ENCODE measurements at regions not wholly inside any gene's neighbourhood (a gene's known extent, or its start where the extent isn't known, plus 50 kb on each side); places are given as distances from the start of the nearest gene placed in this dataset.

- Histone ChIP-seq H3K9ac (ENCODE audit: low read length) (no peak overlapping the region), H3K4me3 (ENCODE audit: low read length) (no peak overlapping the region), H3K9me3 (replicated peaks; ENCODE audit: insufficient read depth, low read length) (no peaks in the 10 kb centered on the region), H3K9me2 (replicated peaks; ENCODE audit: insufficient read depth, low read length) (no peaks in the 10 kb centered on the region), H3K36me3 (replicated peaks; ENCODE audit: insufficient read depth, low read length) (no peaks in the 10 kb centered on the region), H2AFZ (ENCODE audit: low read length) (no peak overlapping the region), H4K20me1 (ENCODE audit: insufficient read depth, low read length) (no peaks in the 10 kb centered on the region), H3K27ac (ENCODE audit: low read length) (no peak overlapping the region), H3K4me1 (ENCODE audit: low read length) (no peaks in the 10 kb centered on the region), H3K27me3 (replicated peaks; ENCODE audit: insufficient read depth, low read length) (no peaks in the 10 kb centered on the region), H3F3A (ENCODE audit: insufficient read depth, low read length) (no peaks in the 10 kb centered on the region), H3K79me2 (ENCODE audit: low read length) (no peaks in the 10 kb centered on the region), H3K4me2 (ENCODE audit: low read depth, low read length) (no peak overlapping the region)
- no peak for DNase-seq
- no peak for TF ChIP-seq EZH2 (optimal IDR thresholded peaks at IDR 0.05; ENCODE audit: low read depth, low read length)
- no peak for TF ChIP-seq EZH2phosphoT487 (IDR thresholded peaks at IDR 0.05; ENCODE audit: low read length)
- TF ChIP-seq, protein P1, sequence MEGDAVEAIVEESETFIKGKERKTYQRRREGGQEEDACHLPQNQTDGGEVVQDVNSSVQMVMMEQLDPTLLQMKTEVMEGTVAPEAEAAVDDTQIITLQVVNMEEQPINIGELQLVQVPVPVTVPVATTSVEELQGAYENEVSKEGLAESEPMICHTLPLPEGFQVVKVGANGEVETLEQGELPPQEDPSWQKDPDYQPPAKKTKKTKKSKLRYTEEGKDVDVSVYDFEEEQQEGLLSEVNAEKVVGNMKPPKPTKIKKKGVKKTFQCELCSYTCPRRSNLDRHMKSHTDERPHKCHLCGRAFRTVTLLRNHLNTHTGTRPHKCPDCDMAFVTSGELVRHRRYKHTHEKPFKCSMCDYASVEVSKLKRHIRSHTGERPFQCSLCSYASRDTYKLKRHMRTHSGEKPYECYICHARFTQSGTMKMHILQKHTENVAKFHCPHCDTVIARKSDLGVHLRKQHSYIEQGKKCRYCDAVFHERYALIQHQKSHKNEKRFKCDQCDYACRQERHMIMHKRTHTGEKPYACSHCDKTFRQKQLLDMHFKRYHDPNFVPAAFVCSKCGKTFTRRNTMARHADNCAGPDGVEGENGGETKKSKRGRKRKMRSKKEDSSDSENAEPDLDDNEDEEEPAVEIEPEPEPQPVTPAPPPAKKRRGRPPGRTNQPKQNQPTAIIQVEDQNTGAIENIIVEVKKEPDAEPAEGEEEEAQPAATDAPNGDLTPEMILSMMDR (IDR thresholded peaks at IDR 0.05; ENCODE audit: low read length), result no peak
Observed at GRCh38 chr4:160399826-160400225, 1296.9 kb downstream of the RAPGEF2 start.

DNA sequence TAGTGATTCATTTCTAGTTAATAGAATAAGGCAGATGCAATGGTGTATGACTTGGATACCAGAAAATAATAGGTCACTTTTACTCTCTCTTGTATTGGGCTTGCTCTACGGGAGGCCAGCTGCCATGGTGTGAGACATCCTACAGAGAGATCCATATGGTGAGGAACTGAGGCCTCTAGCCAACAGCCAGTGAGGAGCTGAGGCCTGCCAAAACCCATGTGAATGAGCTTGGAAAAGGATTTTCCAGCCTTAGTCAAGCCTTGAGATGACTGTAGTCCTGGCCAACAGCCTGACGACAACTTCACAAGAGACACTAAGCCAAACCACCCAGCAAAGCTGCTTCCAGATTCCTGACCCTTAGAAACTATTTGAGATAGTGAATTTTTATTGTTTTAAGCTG lies 1300.2 kb downstream of the RAPGEF2 start:
- no peak for DNase-seq
- Histone ChIP-seq H3K9me2 (replicated peaks; ENCODE audit: insufficient read depth, low read length) (no peaks in the 10 kb centered on the region), H3K4me3 (ENCODE audit: low read length) (no peak overlapping the region), H4K20me1 (ENCODE audit: insufficient read depth, low read length) (no peaks in the 10 kb centered on the region), H3K79me2 (ENCODE audit: low read length) (no peaks in the 10 kb centered on the region), H2AFZ (ENCODE audit: low read length) (no peak overlapping the region), H3F3A (ENCODE audit: insufficient read depth, low read length) (no peaks in the 10 kb centered on the region), H3K9ac (ENCODE audit: low read length) (no peak overlapping the region), H3K4me1 (ENCODE audit: low read length) (no peaks in the 10 kb centered on the region), H3K9me3 (replicated peaks; ENCODE audit: insufficient read depth, low read length) (no peaks in the 10 kb centered on the region), H3K36me3 (replicated peaks; ENCODE audit: insufficient read depth, low read length) (no peaks in the 10 kb centered on the region), H3K4me2 (ENCODE audit: low read depth, low read length) (no peak overlapping the region), H3K27ac (ENCODE audit: low read length) (no peak overlapping the region), H3K27me3 (replicated peaks; ENCODE audit: insufficient read depth, low read length) (no peaks in the 10 kb centered on the region)
- TF ChIP-seq EZH2phosphoT487 (IDR thresholded peaks at IDR 0.05; ENCODE audit: low read length) (no peak), EZH2 (optimal IDR thresholded peaks at IDR 0.05; ENCODE audit: low read depth, low read length) (no peak)
- TF ChIP-seq, protein P1 (IDR thresholded peaks at IDR 0.05; ENCODE audit: low read length), result no peak

GRCh38 chr4:160406263-160406825 lies 1303.5 kb downstream of the RAPGEF2 start:
- H2AFZ ChIP-seq (ENCODE audit: low read length), result no peak overlapping the region
- H3K4me1 ChIP-seq (ENCODE audit: low read length), result no peaks in the 10 kb centered on the region
- H3K4me2 ChIP-seq (ENCODE audit: low read depth, low read length), result no peak overlapping the region
- no peaks in the 10 kb centered on the region for H3F3A ChIP-seq (ENCODE audit: insufficient read depth, low read length)
- no peaks in the 10 kb centered on the region for H3K9me3 ChIP-seq (replicated peaks; ENCODE audit: insufficient read depth, low read length)
- no peak overlapping the region for H3K27ac ChIP-seq (ENCODE audit: low read length)
- no peaks in the 10 kb centered on the region for H3K79me2 ChIP-seq (ENCODE audit: low read length)
- no peaks in the 10 kb centered on the region for H3K27me3 ChIP-seq (replicated peaks; ENCODE audit: insufficient read depth, low read length)
- TF ChIP-seq EZH2phosphoT487 (IDR thresholded peaks at IDR 0.05; ENCODE audit: low read length), result no peak
- TF ChIP-seq EZH2 (optimal IDR thresholded peaks at IDR 0.05; ENCODE audit: low read depth, low read length), result no peak
- TF ChIP-seq, protein P1 (IDR thresholded peaks at IDR 0.05; ENCODE audit: low read length), result no peak
- H3K9ac ChIP-seq (ENCODE audit: low read length), result no peak overlapping the region
- no peak overlapping the region for H3K4me3 ChIP-seq (ENCODE audit: low read length)
- H3K9me2 ChIP-seq (replicated peaks; ENCODE audit: insufficient read depth, low read length), result no peaks in the 10 kb centered on the region
- no peak for DNase-seq
- H3K36me3 ChIP-seq (replicated peaks; ENCODE audit: insufficient read depth, low read length), result no peaks in the 10 kb centered on the region
- H4K20me1 ChIP-seq (ENCODE audit: insufficient read depth, low read length), result no peaks in the 10 kb centered on the region

All from MM.1S (cell line).